Nucleus accumbens (tissue), 56 donors: ENCODE measurements at regions not wholly inside any gene's neighbourhood (a gene's known extent, or its start where the extent isn't known, plus 50 kb on each side); places are given as distances from the start of the nearest gene placed in this dataset.

Experiments used
- DNase-seq, 56 donors: peaks; one replicate each; lab custom pipeline; 2025; lab: John Stamatoyannopoulos, UW

DNA sequence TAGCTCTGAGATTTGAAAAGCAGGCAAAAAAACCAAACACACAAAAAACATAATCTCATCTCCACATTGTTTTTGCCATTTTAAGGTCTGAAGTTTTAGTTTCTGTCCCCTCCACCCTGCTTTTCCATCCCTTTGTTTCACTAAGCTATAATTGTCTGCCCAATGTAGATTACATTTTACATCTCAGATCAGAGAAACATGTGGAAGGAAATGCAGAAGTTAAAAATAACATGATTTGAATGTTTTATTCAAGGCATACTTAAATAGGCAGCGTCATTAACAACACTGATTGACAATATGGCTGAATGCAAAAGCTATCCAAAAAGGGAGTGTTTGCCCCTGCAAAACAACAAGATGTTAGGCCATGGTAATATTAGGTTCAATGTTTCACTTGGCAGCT is 448.1 kb upstream of the ZNF385D start:
- no peak for DNase-seq

GRCh38 chr3:22208844-22209243 is 457.8 kb upstream of the ZNF385D start:
- no peak for DNase-seq

DNA sequence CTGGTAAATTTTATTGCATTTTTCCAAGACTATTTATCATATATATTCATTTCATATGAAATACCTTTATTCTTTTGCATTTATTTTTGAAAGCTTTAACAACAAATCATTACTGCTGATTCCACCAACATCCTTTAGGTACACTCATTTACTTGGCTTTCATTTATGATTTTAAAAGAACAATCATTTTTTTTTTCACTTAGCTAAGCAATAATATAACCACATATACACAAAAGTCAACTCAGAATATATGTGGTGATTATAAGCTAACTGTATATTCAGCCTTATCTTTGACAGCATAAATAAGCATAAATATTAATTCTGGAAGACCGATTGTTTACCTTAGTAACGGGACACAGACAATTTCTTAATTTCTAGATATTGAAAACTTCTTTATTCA is 458.6 kb upstream of the ZNF385D start:
- no peak for DNase-seq

DNA sequence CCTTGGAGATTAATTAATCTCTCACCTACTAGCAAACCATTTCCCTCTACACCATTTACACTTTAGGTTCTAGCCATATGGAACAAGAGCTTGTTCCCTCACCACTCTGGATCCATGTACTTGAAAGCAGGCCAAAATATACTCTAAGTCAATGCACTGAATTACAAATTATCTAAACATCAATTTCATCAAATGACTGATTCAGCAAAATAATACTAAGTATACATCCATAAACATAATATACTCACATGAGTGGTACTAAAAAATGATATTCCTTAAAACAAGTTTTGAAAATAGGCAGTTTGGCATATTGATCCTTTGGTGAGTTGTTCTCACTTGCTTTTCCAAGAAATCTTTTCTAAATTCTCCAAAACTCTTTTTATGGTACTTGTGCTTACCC is 459.7 kb upstream of the ZNF385D start:
- DNase-seq: no peak

GRCh38 chr3:22216601-22217000 is 465.6 kb upstream of the ZNF385D start:
- no peak for DNase-seq

GRCh38 chr3:22225161-22225560 is 474.2 kb upstream of the ZNF385D start:
- no peak for DNase-seq

GRCh38 chr3:22228705-22229104 is 477.7 kb upstream of the ZNF385D start:
- DNase-seq: no peak

DNA sequence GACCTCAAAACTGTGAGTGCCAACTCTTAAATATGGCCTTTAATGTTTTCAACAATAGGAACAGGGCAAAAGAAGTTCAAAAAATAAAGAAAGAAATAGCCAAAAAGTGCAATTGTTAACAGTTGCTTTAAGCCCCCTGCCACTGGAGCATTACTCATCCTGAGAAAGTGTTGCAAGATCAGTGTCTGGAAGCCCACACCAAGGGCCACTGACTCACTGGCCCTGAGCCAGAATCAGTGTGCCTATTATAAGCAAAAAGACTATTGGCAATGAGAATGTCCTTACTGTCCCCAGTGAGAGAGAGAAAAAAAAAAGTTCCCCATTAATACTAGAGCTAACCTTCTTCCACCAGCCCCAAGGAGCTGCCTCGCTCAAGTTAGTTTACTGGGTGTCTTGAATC is 480.1 kb upstream of the ZNF385D start:
- no peak for DNase-seq

DNA sequence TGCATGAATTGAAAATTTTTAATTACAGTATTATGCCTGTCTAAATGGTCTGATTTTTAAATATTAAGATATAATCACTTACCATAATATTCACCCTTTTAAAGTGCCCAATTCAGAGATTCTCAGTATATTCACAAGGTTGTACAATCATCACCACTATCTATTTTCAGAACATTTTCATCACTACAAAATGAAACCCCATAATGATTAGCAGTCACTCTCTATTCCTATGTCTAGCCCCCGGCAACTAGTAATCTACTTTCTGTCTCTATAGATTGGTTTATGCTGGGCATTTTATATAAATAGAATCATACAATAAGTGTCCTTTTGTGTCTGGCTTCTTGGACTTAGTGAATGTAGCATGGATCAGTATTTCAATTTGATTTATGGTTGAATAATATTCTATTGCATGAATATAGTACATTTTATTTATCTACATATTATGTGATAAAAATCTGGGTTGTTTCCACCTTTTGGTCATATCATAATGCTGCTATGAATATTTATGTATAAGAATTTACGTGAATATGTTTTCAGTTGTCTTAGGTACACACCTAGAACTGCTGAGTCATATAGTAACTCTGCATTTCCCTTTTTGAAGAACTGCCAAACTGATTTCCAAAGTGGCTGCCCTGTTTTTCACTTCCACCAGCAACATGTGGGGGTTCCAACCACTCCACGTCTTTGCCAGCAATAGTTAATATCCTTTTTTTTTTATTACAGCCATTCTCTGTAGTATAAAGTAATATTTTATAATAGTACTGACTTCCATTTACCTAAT is 485.7 kb upstream of the ZNF385D start:
- DNase-seq: no peak

- no peak for DNase-seq
Observed at GRCh38 chr3:22239011-22239410, 488.0 kb upstream of the ZNF385D start.

- DNase-seq: no peak
Observed at GRCh38 chr3:22241110-22241509, 490.1 kb upstream of the ZNF385D start.

- DNase-seq: no peak
Observed at GRCh38 chr3:22244761-22245521, 493.9 kb upstream of the ZNF385D start.

- DNase-seq: no peak
Observed at GRCh38 chr3:22245811-22246583, 495.0 kb upstream of the ZNF385D start.

- DNase-seq: no peak
Observed at GRCh38 chr3:22249658-22250057, 498.6 kb upstream of the ZNF385D start.

GRCh38 chr3:22257252-22257651 is 506.2 kb upstream of the ZNF385D start:
- no peak for DNase-seq

GRCh38 chr3:22262386-22262785 is 511.4 kb upstream of the ZNF385D start:
- no peak for DNase-seq

- no peak for DNase-seq
Observed at GRCh38 chr3:22263042-22263441, 512.0 kb upstream of the ZNF385D start.

DNA sequence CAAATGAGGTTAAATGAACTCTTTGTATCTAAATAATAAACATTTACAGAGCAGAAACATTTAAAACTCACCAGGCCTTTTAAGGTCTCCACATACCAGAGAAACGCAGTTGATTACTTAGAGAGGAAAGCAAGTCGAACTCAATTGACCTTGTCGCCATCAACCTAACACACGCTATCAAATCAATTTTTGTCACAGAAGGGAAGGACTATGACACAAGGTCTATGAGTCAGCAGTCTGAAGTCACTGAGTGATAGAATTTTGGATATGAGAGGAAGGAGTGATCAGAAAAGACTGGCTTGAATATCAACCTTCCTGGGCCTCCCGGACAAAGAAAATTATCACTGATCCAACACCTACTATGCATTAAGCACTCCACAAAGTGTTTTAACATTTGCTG is 514.4 kb upstream of the ZNF385D start:
- no peak for DNase-seq

DNA sequence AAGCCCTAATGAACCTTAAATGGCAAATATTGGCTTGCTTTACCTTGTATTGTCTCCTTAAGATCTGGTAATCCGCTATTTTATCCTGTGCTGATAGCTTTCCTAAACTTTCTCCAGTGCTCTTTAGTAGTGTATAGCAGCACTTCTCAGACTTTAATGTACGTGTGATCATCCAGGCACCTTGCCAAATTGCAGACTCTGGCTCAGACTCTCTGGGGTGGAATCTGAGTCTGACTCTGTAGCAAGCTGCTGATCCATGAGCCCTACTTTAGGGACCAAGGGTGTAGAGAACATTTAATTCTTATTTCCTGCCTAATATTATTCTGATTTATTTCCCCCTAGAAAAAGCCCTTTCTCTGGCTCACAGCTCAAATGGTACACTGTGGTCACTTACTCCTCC is 518.8 kb upstream of the ZNF385D start:
- no peak for DNase-seq

- no peak for DNase-seq
Observed at GRCh38 chr3:22276351-22276750, 525.3 kb upstream of the ZNF385D start.

GRCh38 chr3:22284559-22284958 is 533.5 kb upstream of the ZNF385D start:
- DNase-seq: no peak
